ENCODE measurements at regions not wholly inside any gene's neighbourhood (a gene's known extent, or its start where the extent isn't known, plus 50 kb on each side); places are given as distances from the start of the nearest gene placed in this dataset.
"Not testable (repeated sequence)": the region's sequence is repeated elsewhere in the genome, so short reads cannot be mapped to it uniquely, and the experiment has no call there.

DNA sequence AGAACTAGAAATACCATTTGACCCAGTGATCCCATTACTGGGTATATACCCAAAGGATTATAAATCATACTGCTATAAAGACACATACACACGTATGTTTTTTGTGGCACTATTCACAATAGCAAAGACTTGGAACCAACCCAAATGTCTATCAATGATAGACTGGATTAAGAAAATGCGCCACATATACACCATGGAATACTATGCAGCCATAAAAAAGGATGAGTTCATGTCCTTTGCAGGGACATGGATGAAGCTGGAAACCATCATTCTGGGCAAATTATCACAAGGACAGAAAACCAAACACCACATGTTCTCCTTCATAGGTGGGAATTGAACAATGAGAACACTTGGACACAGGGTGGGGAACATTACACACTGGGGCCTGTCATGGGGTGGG, 104.9 kb upstream of the ADTRP start:
- TF ChIP-seq, protein P1, sequence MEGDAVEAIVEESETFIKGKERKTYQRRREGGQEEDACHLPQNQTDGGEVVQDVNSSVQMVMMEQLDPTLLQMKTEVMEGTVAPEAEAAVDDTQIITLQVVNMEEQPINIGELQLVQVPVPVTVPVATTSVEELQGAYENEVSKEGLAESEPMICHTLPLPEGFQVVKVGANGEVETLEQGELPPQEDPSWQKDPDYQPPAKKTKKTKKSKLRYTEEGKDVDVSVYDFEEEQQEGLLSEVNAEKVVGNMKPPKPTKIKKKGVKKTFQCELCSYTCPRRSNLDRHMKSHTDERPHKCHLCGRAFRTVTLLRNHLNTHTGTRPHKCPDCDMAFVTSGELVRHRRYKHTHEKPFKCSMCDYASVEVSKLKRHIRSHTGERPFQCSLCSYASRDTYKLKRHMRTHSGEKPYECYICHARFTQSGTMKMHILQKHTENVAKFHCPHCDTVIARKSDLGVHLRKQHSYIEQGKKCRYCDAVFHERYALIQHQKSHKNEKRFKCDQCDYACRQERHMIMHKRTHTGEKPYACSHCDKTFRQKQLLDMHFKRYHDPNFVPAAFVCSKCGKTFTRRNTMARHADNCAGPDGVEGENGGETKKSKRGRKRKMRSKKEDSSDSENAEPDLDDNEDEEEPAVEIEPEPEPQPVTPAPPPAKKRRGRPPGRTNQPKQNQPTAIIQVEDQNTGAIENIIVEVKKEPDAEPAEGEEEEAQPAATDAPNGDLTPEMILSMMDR (conservative IDR thresholded peaks at IDR 0.05 in 1 of 2, IDR thresholded peaks at IDR 0.05 in 1 of 2; ENCODE audit: extremely low read depth in 1 of 2, insufficient read depth in 1 of 2, low read depth in 1 of 2, low read length in 2 of 2): not testable (repeated sequence)
- TF ChIP-seq EZH2 (IDR thresholded peaks at IDR 0.05; ENCODE audit: borderline replicate concordance, low read length): not testable (repeated sequence)

Data from mammary epithelial cell (primary cell).